H1 (cell line): ENCODE measurements at regions not wholly inside any gene's neighbourhood (a gene's known extent, or its start where the extent isn't known, plus 50 kb on each side); places are given as distances from the start of the nearest gene placed in this dataset.

Source experiments
- CTCF ChIA-PET: fragments of 300-600 bp; sonication (Branson Sonifier 250); formaldehyde crosslinking; loops from one replicate; lab custom pipeline; 2021; ENCODE audit not compliant: partially characterized antibody; lab: Charles Lee
- POLR2A ChIA-PET: fragments of 300-600 bp; sonication (Branson Sonifier 250); formaldehyde crosslinking; loops from one replicate; lab custom pipeline; 2021; ENCODE audit warnings: inconsistent platforms; ENCODE audit not compliant: partially characterized antibody; lab: Charles Lee
- DNase-seq, 2 experiments: peaks; one replicate each; pipeline versions ENCODE4 v3.0.0 to v3.0.0-alpha.2; 2010 to 2022; ENCODE audit warnings: low spot score in 2 of 2, low read depth in 1 of 2, mixed read lengths in 1 of 2
- FAIRE-seq: peaks from 2 replicates; lab custom pipeline; 2011; peaks lifted over from hg19 to GRCh38; lab: Jason Lieb, UNC
- H2AFZ ChIP-seq: 2 replicates; pipeline ENCODE4 v1.8.1; 2012; ENCODE audit warnings: low read length, inconsistent platforms
- H2AK5ac ChIP-seq: 2 replicates; pipeline ENCODE4 v1.6.1; 2013; ENCODE audit warnings: low read depth, low read length
- H2BK120ac ChIP-seq: replicated peaks from 2 replicates; pipeline ENCODE3; 2013; ENCODE audit warnings: low read depth, low read length, inconsistent platforms
- H2BK12ac ChIP-seq: 2 replicates; pipeline ENCODE4 v1.6.1; 2013; ENCODE audit warnings: low read depth, low read length
- H2BK15ac ChIP-seq: 2 replicates; pipeline ENCODE4 v1.6.1; 2013; ENCODE audit warnings: low read length
- H2BK20ac ChIP-seq: 2 replicates; pipeline ENCODE4 v1.6.1; 2013; ENCODE audit warnings: low read length
- H2BK5ac ChIP-seq: 2 replicates; pipeline ENCODE4 v1.6.1; 2013; ENCODE audit warnings: low read depth, low read length
- H3K14ac ChIP-seq: 2 replicates; pipeline ENCODE4 v1.6.1; 2013; ENCODE audit warnings: inconsistent platforms; ENCODE audit not compliant: insufficient read length
- H3K18ac ChIP-seq: 2 replicates; pipeline ENCODE4 v1.6.1; 2013; ENCODE audit warnings: low read length; ENCODE audit errors: extremely low read depth
- H3K23ac ChIP-seq: 2 replicates; pipeline ENCODE4 v1.6.1; 2013; ENCODE audit warnings: inconsistent platforms; ENCODE audit not compliant: insufficient read length
- H3K23me2 ChIP-seq: 2 replicates; pipeline ENCODE4 v1.6.1; 2013; ENCODE audit warnings: low read depth, low read length
- H3K27ac ChIP-seq: 2 replicates; pipeline ENCODE4 v1.6.1; 2011; ENCODE audit warnings: low read depth, low read length, inconsistent platforms
- H3K27me3 ChIP-seq, 4 experiments: replicated peaks in 1 of 4; 1 replicate in 1 of 4; 2 replicates in 3 of 4; pipeline versions ENCODE4 v1.6.1 to v1.8.1; 2011 to 2013; ENCODE audit warnings: low read length in 3 of 4, mild to moderate bottlenecking in 3 of 4, inconsistent platforms in 2 of 4, mixed read lengths in 2 of 4, moderate library complexity in 1 of 4; ENCODE audit not compliant: control insufficient read depth in 3 of 4, insufficient read depth in 3 of 4; ENCODE audit errors: extremely low read depth in 1 of 4
- H3K36me3 ChIP-seq, 4 experiments: 2 replicates each; pipeline versions ENCODE4 v1.6.1 to v1.8.1; 2011 to 2013; ENCODE audit warnings: mild to moderate bottlenecking in 4 of 4, low read length in 3 of 4, moderate library complexity in 2 of 4, control low read depth in 1 of 4, inconsistent platforms in 1 of 4; ENCODE audit not compliant: insufficient read depth in 4 of 4, control insufficient read depth in 2 of 4
- H3K4ac ChIP-seq: replicated peaks from 2 replicates; pipeline ENCODE3; 2013; ENCODE audit warnings: low read length, low read depth, mixed read lengths, inconsistent platforms; ENCODE audit not compliant: insufficient read length
- H3K4me1 ChIP-seq, 4 experiments: replicated peaks in 1 of 4; 1 replicate in 1 of 4; 2 replicates in 3 of 4; pipeline versions ENCODE4 v1.6.1 to v1.8.1; 2011 to 2013; ENCODE audit warnings: low read length in 3 of 4, inconsistent platforms in 2 of 4, mixed read lengths in 1 of 4; ENCODE audit not compliant: insufficient read depth in 4 of 4, control insufficient read depth in 3 of 4
- H3K4me2 ChIP-seq, 2 experiments: 2 replicates each; pipeline versions ENCODE4 v1.6.1 to v1.8.1; 2011 to 2013; ENCODE audit warnings: low read depth in 2 of 2, low read length in 2 of 2, control low read depth in 1 of 2, inconsistent platforms in 1 of 2, mild to moderate bottlenecking in 1 of 2; ENCODE audit not compliant: insufficient read depth in 1 of 2
- H3K4me3 ChIP-seq, 4 experiments: fragments of 200-600, 300-600 bp in 1 of 4; sonication (generic), shearing (Covaris generic), sonication (Bioruptor Twin) in 1 of 4; 2 replicates each; pipeline versions ENCODE4 v1.5.1 to v1.8.1; 2011 to 2016; ENCODE audit warnings: low read length in 4 of 4, low read depth in 3 of 4, control low read depth in 2 of 4, inconsistent platforms in 2 of 4, mild to moderate bottlenecking in 2 of 4, mixed read lengths in 1 of 4, moderate library complexity in 1 of 4; ENCODE audit not compliant: insufficient read depth in 2 of 4; ENCODE audit errors: extremely low read depth in 1 of 4
- H3K56ac ChIP-seq: replicated peaks from 2 replicates; pipeline ENCODE3; 2013; ENCODE audit warnings: low read depth, mild to moderate bottlenecking, mixed read lengths, low read length, inconsistent platforms; ENCODE audit not compliant: insufficient read length
- H3K79me1 ChIP-seq: 2 replicates; pipeline ENCODE4 v1.6.1; 2013; ENCODE audit warnings: low read depth, low read length, control low read depth
- H3K79me2 ChIP-seq, 2 experiments: 2 replicates each; pipeline versions ENCODE4 v1.6.1 to v1.8.1; 2012 to 2013; ENCODE audit warnings: low read length in 2 of 2, mild to moderate bottlenecking in 2 of 2, inconsistent platforms in 1 of 2; ENCODE audit not compliant: insufficient read depth in 2 of 2, control insufficient read depth in 1 of 2
- H3K9ac ChIP-seq, 4 experiments: replicated peaks in 1 of 4; 1 replicate in 1 of 4; 2 replicates in 3 of 4; pipeline versions ENCODE4 v1.6.1 to v1.8.1; 2011 to 2013; ENCODE audit warnings: low read depth in 3 of 4, low read length in 3 of 4, control low read depth in 2 of 4, mild to moderate bottlenecking in 2 of 4, moderate library complexity in 2 of 4, inconsistent platforms in 1 of 4; ENCODE audit errors: extremely low read depth in 1 of 4
- H3K9me3 ChIP-seq, 2 experiments: 2 replicates each; pipeline versions ENCODE4 v1.6.1 to v1.8.1; 2012 to 2013; ENCODE audit warnings: mild to moderate bottlenecking in 2 of 2, moderate library complexity in 2 of 2, control low read depth in 1 of 2, inconsistent platforms in 1 of 2, low read depth in 1 of 2, low read length in 1 of 2, mixed read lengths in 1 of 2; ENCODE audit not compliant: insufficient read depth in 2 of 2
- H4K20me1 ChIP-seq, 2 experiments: replicated peaks in 1 of 2; 2 replicates each; pipeline versions ENCODE3 to v1.8.1; 2011 to 2013; ENCODE audit warnings: inconsistent platforms in 2 of 2, low read length in 2 of 2, mild to moderate bottlenecking in 1 of 2; ENCODE audit not compliant: insufficient read depth in 2 of 2, control insufficient read depth in 1 of 2
- H4K5ac ChIP-seq: 2 replicates; pipeline ENCODE4 v1.6.1; 2013; ENCODE audit warnings: low read length, low read depth, mixed read lengths, inconsistent platforms; ENCODE audit not compliant: insufficient read length
- H4K8ac ChIP-seq: 2 replicates; pipeline ENCODE4 v1.8.0; 2013; ENCODE audit warnings: mild to moderate bottlenecking, moderate library complexity, low read length, inconsistent platforms; ENCODE audit not compliant: insufficient read depth; ENCODE audit errors: extremely low read depth
- H4K91ac ChIP-seq: replicated peaks from 2 replicates; pipeline ENCODE3; 2013; ENCODE audit warnings: low read length, mixed read lengths, inconsistent platforms; ENCODE audit not compliant: insufficient read length
- CEBPB ChIP-seq: IDR thresholded peaks from 2 replicates; pipeline ENCODE4 v1.6.1; 2012; ENCODE audit warnings: low read depth, low read length
- HDAC2 ChIP-seq, 2 experiments: fragments of 300-600 bp in 1 of 2; sonication (generic) in 1 of 2; IDR thresholded peaks; 2 replicates each; pipeline ENCODE4 v1.6.1; 2011 to 2012; ENCODE audit warnings: low read depth in 2 of 2, low read length in 2 of 2, mild to moderate bottlenecking in 2 of 2, moderate library complexity in 2 of 2, borderline replicate concordance in 1 of 2, inconsistent platforms in 1 of 2
- RBBP5 ChIP-seq: IDR thresholded peaks from 2 replicates; pipeline ENCODE4 v1.7.1; 2012; ENCODE audit warnings: low read depth, mild to moderate bottlenecking, inconsistent platforms, low read length, moderate library complexity, borderline replicate concordance
- SIX5 ChIP-seq: IDR thresholded peaks from 2 replicates; pipeline ENCODE4 v1.6.1; 2011; ENCODE audit warnings: mild to moderate bottlenecking, low read depth, low read length
- SP4 ChIP-seq: IDR thresholded peaks from 2 replicates; pipeline ENCODE4 v1.6.1; 2012; ENCODE audit warnings: low read length, inconsistent platforms
- WGBS, 2 experiments: shearing (Covaris generic) in 1 of 2; methylation state at CpG; one replicate each; pipeline versions ENCODE4 v1.1.6 to v1.1.7; 2013 to 2015; ENCODE audit warnings: low lambda C conversion rate in 2 of 2, mixed read lengths in 2 of 2, inconsistent platforms in 1 of 2, low coverage in 1 of 2, missing lambda C conversion rate in 1 of 2; ENCODE audit not compliant: insufficient replicate concordance in 2 of 2, insufficient coverage in 1 of 2, insufficient read length in 1 of 2; ENCODE audit errors: extremely low coverage in 1 of 2, missing lambda C conversion rate in 1 of 2; 5-methylcytosine and 5-hydroxymethylcytosine counted together

DNA sequence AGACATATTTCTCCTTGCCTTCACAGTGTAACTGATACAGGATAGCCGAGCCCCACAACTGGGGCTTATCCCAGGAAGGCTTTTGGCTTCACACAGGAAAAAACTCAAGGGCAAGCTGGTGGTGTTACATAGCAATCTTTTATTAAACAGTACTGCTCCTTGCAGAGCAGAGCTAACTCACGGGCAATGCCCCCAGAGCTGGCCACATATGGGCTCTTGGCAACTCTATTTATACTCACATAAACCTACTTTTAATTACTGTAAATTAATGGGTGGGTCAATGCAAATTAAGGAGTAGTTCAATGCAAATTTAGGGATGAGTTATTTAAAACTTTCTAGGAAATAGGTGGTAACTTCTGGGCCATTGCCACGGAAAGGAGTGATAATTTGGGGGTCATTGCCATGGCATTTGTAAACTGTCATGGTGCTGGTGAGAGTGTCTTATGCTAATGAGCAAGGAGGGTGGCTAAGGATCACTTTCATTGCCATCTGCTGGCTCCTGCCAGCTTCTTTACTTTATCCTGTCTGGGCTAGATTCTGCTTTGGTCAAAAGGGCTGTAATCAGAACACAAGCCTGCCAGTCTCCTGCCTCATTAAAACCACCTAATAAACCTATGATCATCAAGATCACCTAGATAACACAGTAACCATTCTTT lies 288.8 kb downstream of the CENPC start:
- no peak overlapping the region for H2BK15ac ChIP-seq
- no peaks in the 10 kb centered on the region for H3K27me3 ChIP-seq
- H3K56ac ChIP-seq, result no peak overlapping the region
- CTCF ChIA-PET, result no interaction called here
- H4K5ac ChIP-seq, result no peak overlapping the region
- H3K18ac ChIP-seq, result no peak overlapping the region
- H2BK20ac ChIP-seq, result no peak overlapping the region
- no peaks in the 10 kb centered on the region for H3K23me2 ChIP-seq
- FAIRE-seq (no peak), DNase-seq (no peak)
- no peaks in the 10 kb centered on the region for H3K4me1 ChIP-seq
- no peaks in the 10 kb centered on the region for H4K20me1 ChIP-seq
- WGBS, 2 experiments, result 90% methylated on average over 3 of the region's 3 CpGs; no CpG with 5 or more reads in 1 of the 2 experiments
- H3K4me3 ChIP-seq, result no peak overlapping the region
- no peaks in the 10 kb centered on the region for H3K9me3 ChIP-seq
- no peak overlapping the region for H2BK5ac ChIP-seq
- no peak overlapping the region for H3K27ac ChIP-seq
- no peak overlapping the region for H2AK5ac ChIP-seq
- H4K8ac ChIP-seq, result no peak overlapping the region
- H3K4me2 ChIP-seq, result no peak overlapping the region
- no peak overlapping the region for H3K14ac ChIP-seq
- H3K23ac ChIP-seq, result no peak overlapping the region
- no peak overlapping the region for H3K9ac ChIP-seq
- no peak overlapping the region for H2BK12ac ChIP-seq
- no peak overlapping the region for H3K4ac ChIP-seq
- no peaks in the 10 kb centered on the region for H3K36me3 ChIP-seq
- H2BK120ac ChIP-seq, result no peak overlapping the region
- no peaks in the 10 kb centered on the region for H3K79me2 ChIP-seq
- H2AFZ ChIP-seq, result no peak overlapping the region
- H4K91ac ChIP-seq, result no peak overlapping the region
- H3K79me1 ChIP-seq, result no peaks in the 10 kb centered on the region
- POLR2A ChIA-PET, result no interaction called here
- TF ChIP-seq CEBPB, result no peak
- TF ChIP-seq RBBP5, result no peak
- TF ChIP-seq HDAC2 (IDR thresholded peaks at IDR 0.05; ENCODE audit: borderline replicate concordance in 1 of 2, low read depth in 2 of 2, low read length in 2 of 2), result no peak
- no peak for TF ChIP-seq SP4
- no peak for TF ChIP-seq SIX5
